ENCODE measurements at regions not wholly inside any gene's neighbourhood (a gene's known extent, or its start where the extent isn't known, plus 50 kb on each side); places are given as distances from the start of the nearest gene placed in this dataset.

- no peak for TF ChIP-seq CTCF (IDR thresholded peaks at IDR 0.05; ENCODE audit: low read depth, low read length, poor library complexity, severe bottlenecking)
- TF ChIP-seq EZH2phosphoT487 (IDR thresholded peaks at IDR 0.05; ENCODE audit: borderline replicate concordance, low read length) = no peak
Measured at GRCh38 chr16:73140929-73141328, 93.0 kb upstream of the ZFHX3 start.

All from DOHH2 (cell line).